ENCODE measurements at regions not wholly inside any gene's neighbourhood (a gene's known extent, or its start where the extent isn't known, plus 50 kb on each side); places are given as distances from the start of the nearest gene placed in this dataset.
"Not testable (repeated sequence)": the region's sequence is repeated elsewhere in the genome, so short reads cannot be mapped to it uniquely, and the experiment has no call there.

- TF ChIP-seq, protein P1, sequence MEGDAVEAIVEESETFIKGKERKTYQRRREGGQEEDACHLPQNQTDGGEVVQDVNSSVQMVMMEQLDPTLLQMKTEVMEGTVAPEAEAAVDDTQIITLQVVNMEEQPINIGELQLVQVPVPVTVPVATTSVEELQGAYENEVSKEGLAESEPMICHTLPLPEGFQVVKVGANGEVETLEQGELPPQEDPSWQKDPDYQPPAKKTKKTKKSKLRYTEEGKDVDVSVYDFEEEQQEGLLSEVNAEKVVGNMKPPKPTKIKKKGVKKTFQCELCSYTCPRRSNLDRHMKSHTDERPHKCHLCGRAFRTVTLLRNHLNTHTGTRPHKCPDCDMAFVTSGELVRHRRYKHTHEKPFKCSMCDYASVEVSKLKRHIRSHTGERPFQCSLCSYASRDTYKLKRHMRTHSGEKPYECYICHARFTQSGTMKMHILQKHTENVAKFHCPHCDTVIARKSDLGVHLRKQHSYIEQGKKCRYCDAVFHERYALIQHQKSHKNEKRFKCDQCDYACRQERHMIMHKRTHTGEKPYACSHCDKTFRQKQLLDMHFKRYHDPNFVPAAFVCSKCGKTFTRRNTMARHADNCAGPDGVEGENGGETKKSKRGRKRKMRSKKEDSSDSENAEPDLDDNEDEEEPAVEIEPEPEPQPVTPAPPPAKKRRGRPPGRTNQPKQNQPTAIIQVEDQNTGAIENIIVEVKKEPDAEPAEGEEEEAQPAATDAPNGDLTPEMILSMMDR (IDR thresholded peaks at IDR 0.05) = no peak
- no peak for TF ChIP-seq POLR2A (IDR thresholded peaks at IDR 0.05)
- no peak overlapping the region for H3K4me3 ChIP-seq
- WGBS, 2 donors = 54 to 64% methylated on average over 3 of the region's 3 CpGs
- ATAC-seq = no peak
- no peaks in the 10 kb centered on the region for H3K9me3 ChIP-seq
- H3K36me3 ChIP-seq (replicated peaks in 1 of 2; ENCODE audit: insufficient read depth in 1 of 2, low read depth in 2 of 2) = no peaks in the 10 kb centered on the region
- H3K4me1 ChIP-seq = no peaks in the 10 kb centered on the region
- intact Hi-C loops (cut with DNase I) = no loop called here
- no peak overlapping the region for H3K27ac ChIP-seq
- H3K27me3 ChIP-seq = no peaks in the 10 kb centered on the region
- no peak for DNase-seq
Observed at GRCh38 chr18:64674694-64675093, 525.8 kb upstream of the LINC00305 start.

DNA sequence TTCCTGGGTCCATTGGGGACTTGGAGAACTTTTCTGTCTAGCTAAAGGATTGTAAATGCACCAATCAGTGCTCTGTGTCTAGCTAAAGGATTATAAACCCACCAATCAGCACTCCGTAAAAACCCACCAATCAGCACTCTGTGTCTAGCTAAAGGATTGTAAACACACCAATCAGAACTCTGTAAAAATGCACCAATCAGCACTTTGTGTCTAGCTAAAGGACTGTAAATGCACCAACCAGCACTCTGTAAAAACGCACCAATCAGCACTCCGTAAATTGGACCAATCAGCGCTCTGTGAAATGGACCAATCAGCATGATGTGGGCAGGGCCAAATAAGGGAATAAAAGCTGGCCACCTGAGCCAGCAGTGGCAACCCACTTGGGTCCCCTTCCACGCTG, 522.4 kb upstream of the LINC00305 start:
- DNase-seq; H3K36me3 ChIP-seq (replicated peaks in 1 of 2; ENCODE audit: insufficient read depth in 1 of 2, low read depth in 2 of 2); H3K9me3 ChIP-seq; H3K27ac ChIP-seq; H3K4me3 ChIP-seq; H3K27me3 ChIP-seq; H3K4me1 ChIP-seq; ATAC-seq; intact Hi-C loops (cut with DNase I): not testable (repeated sequence)
- WGBS, 2 donors = 74 to 76% methylated on average over 5 of the region's 5 CpGs

- Histone ChIP-seq H3K4me1 (no peaks in the 10 kb centered on the region), H3K9me3 (no peaks in the 10 kb centered on the region), H3K27me3 (no peaks in the 10 kb centered on the region), H3K4me3 (no peak overlapping the region), H3K27ac (no peak overlapping the region), H3K36me3 (replicated peaks in 1 of 2; ENCODE audit: insufficient read depth in 1 of 2, low read depth in 2 of 2) (no peaks in the 10 kb centered on the region)
- intact Hi-C loops (cut with DNase I) = no loop called here
- no peak for TF ChIP-seq POLR2A (IDR thresholded peaks at IDR 0.05)
- TF ChIP-seq, protein P1 (IDR thresholded peaks at IDR 0.05) = peak in 1 of 7 experiments; percentile 11
- 79 to 96% methylated on average over 1 of the region's 1 CpG for WGBS, 2 donors
- DNase-seq = no peak
- peak; percentile 52 for ATAC-seq
Observed at GRCh38 chr18:64668461-64668962, 519.6 kb upstream of the LINC00305 start.

DNA sequence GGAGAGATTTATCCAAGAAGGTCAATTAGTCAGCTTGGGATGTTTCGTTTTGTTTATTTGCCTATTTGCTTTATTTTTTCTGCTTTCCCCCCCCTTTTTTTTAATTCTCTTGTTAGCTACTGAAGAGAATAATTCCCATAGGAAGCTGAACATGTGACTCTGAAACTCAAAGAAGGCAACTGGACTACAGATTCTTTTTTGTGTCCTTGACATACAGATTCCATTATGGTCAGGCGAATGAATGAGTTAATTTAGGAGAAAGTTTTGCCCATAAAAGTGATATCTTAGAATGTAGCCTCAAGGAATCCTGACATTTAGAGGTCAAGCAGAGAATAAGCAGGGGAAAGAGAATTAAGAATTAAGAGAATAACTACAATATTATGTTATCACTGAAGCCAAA, 514.2 kb upstream of the LINC00305 start:
- Histone ChIP-seq H3K27me3 (no peaks in the 10 kb centered on the region), H3K36me3 (replicated peaks in 1 of 2; ENCODE audit: insufficient read depth in 1 of 2, low read depth in 2 of 2) (no peaks in the 10 kb centered on the region), H3K4me3 (no peak overlapping the region), H3K9me3 (no peaks in the 10 kb centered on the region), H3K4me1 (no peaks in the 10 kb centered on the region), H3K27ac (no peak overlapping the region)
- 79 to 82% methylated on average over 2 of the region's 2 CpGs for WGBS, 2 donors
- no peak for ATAC-seq
- DNase-seq = no peak
- intact Hi-C loops (cut with DNase I) = no loop called here
- TF ChIP-seq, protein P1 (IDR thresholded peaks at IDR 0.05) = no peak
- TF ChIP-seq POLR2A (IDR thresholded peaks at IDR 0.05) = no peak

- no peaks in the 10 kb centered on the region for H3K36me3 ChIP-seq (replicated peaks in 1 of 2; ENCODE audit: insufficient read depth in 1 of 2, low read depth in 2 of 2)
- no peak overlapping the region for H3K27ac ChIP-seq
- 54 to 56% methylated on average over 4 of the region's 4 CpGs for whole genome bisulfite sequencing, 2 donors
- H3K9me3 ChIP-seq = no peaks in the 10 kb centered on the region
- no peak overlapping the region for H3K4me3 ChIP-seq
- H3K27me3 ChIP-seq = no peaks in the 10 kb centered on the region
- ATAC-seq (no peak), DNase-seq (no peak)
- intact Hi-C loops (cut with DNase I) = no loop called here
- TF ChIP-seq POLR2A (IDR thresholded peaks at IDR 0.05) = no peak
- TF ChIP-seq, protein P1 (IDR thresholded peaks at IDR 0.05) = no peak
- H3K4me1 ChIP-seq = no peaks in the 10 kb centered on the region
Observed at GRCh38 chr18:64659196-64659595, 510.3 kb upstream of the LINC00305 start.

All from body of pancreas (tissue), 4 donors.